ENCODE measurements at regions not wholly inside any gene's neighbourhood (a gene's known extent, or its start where the extent isn't known, plus 50 kb on each side); places are given as distances from the start of the nearest gene placed in this dataset.
"Not testable (repeated sequence)": the region's sequence is repeated elsewhere in the genome, so short reads cannot be mapped to it uniquely, and the experiment has no call there.

DNA sequence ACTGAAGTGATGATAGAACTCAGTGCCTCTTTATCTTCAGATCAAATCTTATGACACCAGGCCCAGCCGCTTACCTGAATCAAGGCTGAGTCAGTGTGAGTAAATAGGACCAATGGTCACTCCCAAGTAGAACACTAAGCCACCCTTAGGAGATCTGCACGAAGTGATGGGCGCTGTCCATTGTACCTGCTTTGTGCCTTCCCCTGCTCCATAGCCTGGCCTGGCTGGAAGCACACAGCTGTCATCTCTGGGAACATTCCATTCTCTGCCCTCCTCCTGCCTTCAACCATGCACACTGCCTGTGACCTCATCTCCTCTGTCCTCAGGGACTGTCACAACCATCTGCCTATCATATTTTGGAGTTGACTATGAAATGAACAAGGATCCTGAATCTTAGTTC is 279.5 kb upstream of the ASIC2 start:
- no peak for ATAC-seq
- TF ChIP-seq ZFP3 (CRISPR knock-in tag; IDR thresholded peaks at IDR 0.05), result no peak
- no peak for TF ChIP-seq ISL1 (CRISPR knock-in tag; IDR thresholded peaks at IDR 0.05)
- TF ChIP-seq TOX (CRISPR knock-in tag; IDR thresholded peaks at IDR 0.05; ENCODE audit: borderline replicate concordance), result no peak
- TF ChIP-seq ESRRG (CRISPR knock-in tag; IDR thresholded peaks at IDR 0.05), result no peak
- no peak for TF ChIP-seq RARB (CRISPR knock-in tag; IDR thresholded peaks at IDR 0.05)
- TF ChIP-seq CREB5 (CRISPR knock-in tag; IDR thresholded peaks at IDR 0.05; ENCODE audit: low read depth), result no peak
- no peak for TF ChIP-seq TCF4 (CRISPR knock-in tag; IDR thresholded peaks at IDR 0.05; ENCODE audit: borderline replicate concordance)
- TF ChIP-seq, protein P1, sequence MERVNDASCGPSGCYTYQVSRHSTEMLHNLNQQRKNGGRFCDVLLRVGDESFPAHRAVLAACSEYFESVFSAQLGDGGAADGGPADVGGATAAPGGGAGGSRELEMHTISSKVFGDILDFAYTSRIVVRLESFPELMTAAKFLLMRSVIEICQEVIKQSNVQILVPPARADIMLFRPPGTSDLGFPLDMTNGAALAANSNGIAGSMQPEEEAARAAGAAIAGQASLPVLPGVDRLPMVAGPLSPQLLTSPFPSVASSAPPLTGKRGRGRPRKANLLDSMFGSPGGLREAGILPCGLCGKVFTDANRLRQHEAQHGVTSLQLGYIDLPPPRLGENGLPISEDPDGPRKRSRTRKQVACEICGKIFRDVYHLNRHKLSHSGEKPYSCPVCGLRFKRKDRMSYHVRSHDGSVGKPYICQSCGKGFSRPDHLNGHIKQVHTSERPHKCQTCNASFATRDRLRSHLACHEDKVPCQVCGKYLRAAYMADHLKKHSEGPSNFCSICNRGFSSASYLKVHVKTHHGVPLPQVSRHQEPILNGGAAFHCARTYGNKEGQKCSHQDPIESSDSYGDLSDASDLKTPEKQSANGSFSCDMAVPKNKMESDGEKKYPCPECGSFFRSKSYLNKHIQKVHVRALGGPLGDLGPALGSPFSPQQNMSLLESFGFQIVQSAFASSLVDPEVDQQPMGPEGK (CRISPR knock-in tag; IDR thresholded peaks at IDR 0.05; ENCODE audit: borderline replicate concordance), result no peak
- TF ChIP-seq SNAI2 (CRISPR knock-in tag; IDR thresholded peaks at IDR 0.05), result no peak
- no peak for TF ChIP-seq OSR1 (CRISPR knock-in tag; IDR thresholded peaks at IDR 0.05)
- TF ChIP-seq, protein P2, sequence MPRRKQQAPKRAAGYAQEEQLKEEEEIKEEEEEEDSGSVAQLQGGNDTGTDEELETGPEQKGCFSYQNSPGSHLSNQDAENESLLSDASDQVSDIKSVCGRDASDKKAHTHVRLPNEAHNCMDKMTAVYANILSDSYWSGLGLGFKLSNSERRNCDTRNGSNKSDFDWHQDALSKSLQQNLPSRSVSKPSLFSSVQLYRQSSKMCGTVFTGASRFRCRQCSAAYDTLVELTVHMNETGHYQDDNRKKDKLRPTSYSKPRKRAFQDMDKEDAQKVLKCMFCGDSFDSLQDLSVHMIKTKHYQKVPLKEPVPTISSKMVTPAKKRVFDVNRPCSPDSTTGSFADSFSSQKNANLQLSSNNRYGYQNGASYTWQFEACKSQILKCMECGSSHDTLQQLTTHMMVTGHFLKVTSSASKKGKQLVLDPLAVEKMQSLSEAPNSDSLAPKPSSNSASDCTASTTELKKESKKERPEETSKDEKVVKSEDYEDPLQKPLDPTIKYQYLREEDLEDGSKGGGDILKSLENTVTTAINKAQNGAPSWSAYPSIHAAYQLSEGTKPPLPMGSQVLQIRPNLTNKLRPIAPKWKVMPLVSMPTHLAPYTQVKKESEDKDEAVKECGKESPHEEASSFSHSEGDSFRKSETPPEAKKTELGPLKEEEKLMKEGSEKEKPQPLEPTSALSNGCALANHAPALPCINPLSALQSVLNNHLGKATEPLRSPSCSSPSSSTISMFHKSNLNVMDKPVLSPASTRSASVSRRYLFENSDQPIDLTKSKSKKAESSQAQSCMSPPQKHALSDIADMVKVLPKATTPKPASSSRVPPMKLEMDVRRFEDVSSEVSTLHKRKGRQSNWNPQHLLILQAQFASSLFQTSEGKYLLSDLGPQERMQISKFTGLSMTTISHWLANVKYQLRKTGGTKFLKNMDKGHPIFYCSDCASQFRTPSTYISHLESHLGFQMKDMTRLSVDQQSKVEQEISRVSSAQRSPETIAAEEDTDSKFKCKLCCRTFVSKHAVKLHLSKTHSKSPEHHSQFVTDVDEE (CRISPR knock-in tag; IDR thresholded peaks at IDR 0.05), result no peak
- no peak for TF ChIP-seq ARNTL (CRISPR knock-in tag; IDR thresholded peaks at IDR 0.05; ENCODE audit: borderline replicate concordance, low read depth)
- no peak for TF ChIP-seq ZNF70 (CRISPR knock-in tag; IDR thresholded peaks at IDR 0.05)
- TF ChIP-seq CSDC2 (CRISPR knock-in tag; IDR thresholded peaks at IDR 0.05), result no peak
- no peak for TF ChIP-seq BACH2 (CRISPR knock-in tag; IDR thresholded peaks at IDR 0.05; ENCODE audit: borderline replicate concordance)
- TF ChIP-seq, protein P3, sequence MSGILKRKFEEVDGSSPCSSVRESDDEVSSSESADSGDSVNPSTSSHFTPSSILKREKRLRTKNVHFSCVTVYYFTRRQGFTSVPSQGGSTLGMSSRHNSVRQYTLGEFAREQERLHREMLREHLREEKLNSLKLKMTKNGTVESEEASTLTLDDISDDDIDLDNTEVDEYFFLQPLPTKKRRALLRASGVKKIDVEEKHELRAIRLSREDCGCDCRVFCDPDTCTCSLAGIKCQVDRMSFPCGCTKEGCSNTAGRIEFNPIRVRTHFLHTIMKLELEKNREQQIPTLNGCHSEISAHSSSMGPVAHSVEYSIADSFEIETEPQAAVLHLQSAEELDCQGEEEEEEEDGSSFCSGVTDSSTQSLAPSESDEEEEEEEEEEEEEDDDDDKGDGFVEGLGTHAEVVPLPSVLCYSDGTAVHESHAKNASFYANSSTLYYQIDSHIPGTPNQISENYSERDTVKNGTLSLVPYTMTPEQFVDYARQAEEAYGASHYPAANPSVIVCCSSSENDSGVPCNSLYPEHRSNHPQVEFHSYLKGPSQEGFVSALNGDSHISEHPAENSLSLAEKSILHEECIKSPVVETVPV (CRISPR knock-in tag; IDR thresholded peaks at IDR 0.05), result no peak
- no peak for TF ChIP-seq ZC3H10 (CRISPR knock-in tag; IDR thresholded peaks at IDR 0.05)
- no peak for TF ChIP-seq PPARA (CRISPR knock-in tag; IDR thresholded peaks at IDR 0.05; ENCODE audit: borderline replicate concordance)

GRCh38 chr17:33574942-33575445 is 281.9 kb upstream of the ASIC2 start:
- no peak for TF ChIP-seq CREB5 (CRISPR knock-in tag; IDR thresholded peaks at IDR 0.05; ENCODE audit: low read depth)
- TF ChIP-seq ZC3H10 (CRISPR knock-in tag; IDR thresholded peaks at IDR 0.05), result no peak
- TF ChIP-seq BACH2 (CRISPR knock-in tag; IDR thresholded peaks at IDR 0.05; ENCODE audit: borderline replicate concordance), result no peak
- TF ChIP-seq RARB (CRISPR knock-in tag; IDR thresholded peaks at IDR 0.05), result no peak
- TF ChIP-seq, protein P4, sequence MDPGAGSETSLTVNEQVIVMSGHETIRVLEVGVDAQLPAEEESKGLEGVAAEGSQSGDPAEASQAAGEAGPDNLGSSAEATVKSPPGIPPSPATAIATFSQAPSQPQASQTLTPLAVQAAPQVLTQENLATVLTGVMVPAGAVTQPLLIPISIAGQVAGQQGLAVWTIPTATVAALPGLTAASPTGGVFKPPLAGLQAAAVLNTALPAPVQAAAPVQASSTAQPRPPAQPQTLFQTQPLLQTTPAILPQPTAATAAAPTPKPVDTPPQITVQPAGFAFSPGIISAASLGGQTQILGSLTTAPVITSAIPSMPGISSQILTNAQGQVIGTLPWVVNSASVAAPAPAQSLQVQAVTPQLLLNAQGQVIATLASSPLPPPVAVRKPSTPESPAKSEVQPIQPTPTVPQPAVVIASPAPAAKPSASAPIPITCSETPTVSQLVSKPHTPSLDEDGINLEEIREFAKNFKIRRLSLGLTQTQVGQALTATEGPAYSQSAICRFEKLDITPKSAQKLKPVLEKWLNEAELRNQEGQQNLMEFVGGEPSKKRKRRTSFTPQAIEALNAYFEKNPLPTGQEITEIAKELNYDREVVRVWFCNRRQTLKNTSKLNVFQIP (CRISPR knock-in tag; IDR thresholded peaks at IDR 0.05; ENCODE audit: borderline replicate concordance, low read depth), result no peak
- TF ChIP-seq ESRRG (CRISPR knock-in tag; IDR thresholded peaks at IDR 0.05), result no peak
- no peak for TF ChIP-seq ARNTL (CRISPR knock-in tag; IDR thresholded peaks at IDR 0.05; ENCODE audit: borderline replicate concordance, low read depth)
- no peak for TF ChIP-seq ZNF70 (CRISPR knock-in tag; IDR thresholded peaks at IDR 0.05)
- no peak for TF ChIP-seq ZNF8 (CRISPR knock-in tag; IDR thresholded peaks at IDR 0.05)
- ATAC-seq, result no peak

GRCh38 chr17:33579740-33580139 is 286.6 kb upstream of the ASIC2 start:
- ATAC-seq, result not testable (repeated sequence)
